Osteoblast (primary cell): ENCODE measurements at regions not wholly inside any gene's neighbourhood (a gene's known extent, or its start where the extent isn't known, plus 50 kb on each side); places are given as distances from the start of the nearest gene placed in this dataset.
A peak's percentile ranks its signal among the peaks of the same experiment; 100 is the strongest.

Experiments
- DNase-seq: peaks from one replicate; pipeline ENCODE4 v3.0.0; 2011; ENCODE audit warnings: low spot score, mixed read lengths; ENCODE audit not compliant: insufficient read length; ENCODE audit errors: missing footprints
- H2AFZ ChIP-seq: 2 replicates; pipeline ENCODE4 v1.6.0; 2011; ENCODE audit warnings: mild to moderate bottlenecking, low read length
- H3K27ac ChIP-seq: 2 replicates; pipeline ENCODE4 v1.5.1; 2011; ENCODE audit warnings: mild to moderate bottlenecking, low read depth, low read length, moderate library complexity
- H3K27me3 ChIP-seq: 2 replicates; pipeline ENCODE4 v1.6.0; 2012; ENCODE audit warnings: mild to moderate bottlenecking, control low read depth, inconsistent platforms, low read length, moderate library complexity; ENCODE audit not compliant: insufficient read depth
- H3K36me3 ChIP-seq: 2 replicates; pipeline ENCODE4 v1.5.1; 2011; ENCODE audit warnings: mild to moderate bottlenecking, low read length, control low read depth, moderate library complexity; ENCODE audit not compliant: insufficient read depth
- H3K4me1 ChIP-seq: 2 replicates; pipeline ENCODE4 v1.5.1; 2011; ENCODE audit warnings: mild to moderate bottlenecking, low read length, control low read depth, moderate library complexity; ENCODE audit not compliant: insufficient read depth
- H3K4me2 ChIP-seq: 2 replicates; pipeline ENCODE4 v1.6.0; 2011; ENCODE audit warnings: mild to moderate bottlenecking, low read length; ENCODE audit not compliant: insufficient read depth
- H3K4me3 ChIP-seq: fragments of 200-600 bp; sonication (generic); 3 replicates; pipeline ENCODE4 v1.5.1; 2012; ENCODE audit warnings: mild to moderate bottlenecking, low read length, inconsistent platforms; ENCODE audit not compliant: insufficient read depth
- H3K79me2 ChIP-seq: 2 replicates; pipeline ENCODE4 v1.6.0; 2012; ENCODE audit warnings: mild to moderate bottlenecking, low read length, control low read depth, inconsistent platforms; ENCODE audit not compliant: insufficient read depth
- H3K9me3 ChIP-seq: 2 replicates; pipeline ENCODE4 v1.5.1; 2011; ENCODE audit warnings: low read depth, low read length, control low read depth
- H4K20me1 ChIP-seq: 2 replicates; pipeline ENCODE4 v1.6.0; 2012; ENCODE audit warnings: mild to moderate bottlenecking, low read length, control low read depth; ENCODE audit not compliant: insufficient read depth
- TF ChIP-seq, protein P1 (sequence below): IDR thresholded peaks from 2 replicates; pipeline ENCODE4 v1.5.1; 2011; ENCODE audit warnings: mild to moderate bottlenecking, low read depth, low read length, moderate library complexity; ENCODE audit errors: extremely low read depth

DNA sequence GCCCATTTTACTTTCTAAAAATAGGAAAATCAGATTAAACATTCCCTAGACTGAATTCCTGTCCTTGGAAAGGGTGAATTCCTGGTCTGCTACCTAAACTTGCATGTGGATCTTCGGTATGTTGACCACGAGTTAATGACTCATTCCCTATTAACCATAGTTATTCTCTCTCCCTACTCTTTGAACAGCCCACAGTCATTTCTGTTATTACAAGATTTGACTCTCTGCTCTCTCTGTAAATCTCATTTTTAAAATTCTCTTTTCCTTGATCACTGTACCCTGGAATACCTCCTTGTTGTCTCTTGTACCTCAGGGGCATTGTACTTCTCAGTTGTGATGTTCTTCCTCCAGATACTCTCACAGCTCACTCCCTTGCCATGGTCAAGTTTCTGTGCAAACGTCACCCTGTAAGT lies 92.0 kb upstream of the GULP1 start:
- H3K27me3 ChIP-seq: no peaks in the 10 kb centered on the region
- H3K4me2 ChIP-seq: peak overlapping the region; percentile 23
- DNase-seq: peak; percentile 82
- H3K27ac ChIP-seq: peak overlapping the region; percentile 55
- H3K36me3 ChIP-seq: no peaks in the 10 kb centered on the region
- TF ChIP-seq, protein P1, sequence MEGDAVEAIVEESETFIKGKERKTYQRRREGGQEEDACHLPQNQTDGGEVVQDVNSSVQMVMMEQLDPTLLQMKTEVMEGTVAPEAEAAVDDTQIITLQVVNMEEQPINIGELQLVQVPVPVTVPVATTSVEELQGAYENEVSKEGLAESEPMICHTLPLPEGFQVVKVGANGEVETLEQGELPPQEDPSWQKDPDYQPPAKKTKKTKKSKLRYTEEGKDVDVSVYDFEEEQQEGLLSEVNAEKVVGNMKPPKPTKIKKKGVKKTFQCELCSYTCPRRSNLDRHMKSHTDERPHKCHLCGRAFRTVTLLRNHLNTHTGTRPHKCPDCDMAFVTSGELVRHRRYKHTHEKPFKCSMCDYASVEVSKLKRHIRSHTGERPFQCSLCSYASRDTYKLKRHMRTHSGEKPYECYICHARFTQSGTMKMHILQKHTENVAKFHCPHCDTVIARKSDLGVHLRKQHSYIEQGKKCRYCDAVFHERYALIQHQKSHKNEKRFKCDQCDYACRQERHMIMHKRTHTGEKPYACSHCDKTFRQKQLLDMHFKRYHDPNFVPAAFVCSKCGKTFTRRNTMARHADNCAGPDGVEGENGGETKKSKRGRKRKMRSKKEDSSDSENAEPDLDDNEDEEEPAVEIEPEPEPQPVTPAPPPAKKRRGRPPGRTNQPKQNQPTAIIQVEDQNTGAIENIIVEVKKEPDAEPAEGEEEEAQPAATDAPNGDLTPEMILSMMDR: no peak
- no peaks in the 10 kb centered on the region for H4K20me1 ChIP-seq
- no peaks in the 10 kb centered on the region for H3K9me3 ChIP-seq
- peaks cover 12% of the 10 kb centered on the region for H3K4me1 ChIP-seq
- H2AFZ ChIP-seq: no peak overlapping the region
- H3K79me2 ChIP-seq: no peaks in the 10 kb centered on the region
- no peak overlapping the region for H3K4me3 ChIP-seq

- Histone ChIP-seq H3K9me3 (no peaks in the 10 kb centered on the region), H3K27me3 (no peaks in the 10 kb centered on the region), H3K4me2 (no peak overlapping the region), H3K27ac (no peak overlapping the region), H3K79me2 (no peaks in the 10 kb centered on the region), H3K4me3 (no peak overlapping the region), H3K4me1 (peaks cover 12% of the 10 kb centered on the region), H4K20me1 (no peaks in the 10 kb centered on the region), H3K36me3 (no peaks in the 10 kb centered on the region), H2AFZ (no peak overlapping the region)
- DNase-seq: no peak
- TF ChIP-seq, protein P1: no peak
These were observed 90.0 kb upstream of the GULP1 start for GRCh38 chr2:188201639-188202038.

GRCh38 chr2:188202777-188203176 lies 88.9 kb upstream of the GULP1 start:
- Histone ChIP-seq H3K9me3 (no peaks in the 10 kb centered on the region), H3K4me1 (peaks cover 12% of the 10 kb centered on the region), H3K27me3 (no peaks in the 10 kb centered on the region), H3K4me2 (no peak overlapping the region), H3K36me3 (no peaks in the 10 kb centered on the region), H3K79me2 (no peaks in the 10 kb centered on the region), H3K4me3 (no peak overlapping the region), H4K20me1 (no peaks in the 10 kb centered on the region), H2AFZ (no peak overlapping the region), H3K27ac (no peak overlapping the region)
- DNase-seq: no peak
- TF ChIP-seq, protein P1: no peak

- Histone ChIP-seq H3K4me3 (no peak overlapping the region), H4K20me1 (no peaks in the 10 kb centered on the region), H3K9me3 (no peaks in the 10 kb centered on the region), H3K79me2 (no peaks in the 10 kb centered on the region), H3K4me2 (no peak overlapping the region), H2AFZ (no peak overlapping the region), H3K36me3 (no peaks in the 10 kb centered on the region), H3K4me1 (peaks cover 8% of the 10 kb centered on the region), H3K27ac (no peak overlapping the region), H3K27me3 (no peaks in the 10 kb centered on the region)
- DNase-seq: no peak
- TF ChIP-seq, protein P1: no peak
These were observed 87.9 kb upstream of the GULP1 start for GRCh38 chr2:188203776-188204175.
